Endothelial cell of umbilical vein (primary cell): ENCODE measurements at regions not wholly inside any gene's neighbourhood (a gene's known extent, or its start where the extent isn't known, plus 50 kb on each side); places are given as distances from the start of the nearest gene placed in this dataset.
"Not testable (repeated sequence)": the region's sequence is repeated elsewhere in the genome, so short reads cannot be mapped to it uniquely, and the experiment has no call there.

Experiments used
- BruUV-seq: library from RNA; stranded (reverse); fragments of 400-500 nt; replicated peaks from 2 replicates; lab custom pipeline; 2021; lab: Mats Ljungman, UMichigan
- CTCF ChIA-PET: fragments of 300-600, 350-600 bp; sonication (Branson Sonifier 250); formaldehyde crosslinking; loops from one replicate; lab custom pipeline; 2021; ENCODE audit warnings: antibody characterized with exemption, inconsistent platforms; lab: Charles Lee
- POLR2A ChIA-PET: fragments of 300-600, 350-600 bp; sonication (Branson Sonifier 250); formaldehyde crosslinking; loops from one replicate; lab custom pipeline; 2021; ENCODE audit warnings: antibody characterized with exemption, inconsistent platforms; lab: Charles Lee
- DNase-seq: peaks from one replicate; pipeline ENCODE4 v3.0.0-alpha.2; 2011; ENCODE audit warnings: low read depth, low spot score
- FAIRE-seq: peaks from 2 replicates; lab custom pipeline; 2011; peaks lifted over from hg19 to GRCh38; lab: Jason Lieb, UNC
- H2AFZ ChIP-seq: 2 replicates; pipeline ENCODE4 v1.6.0; 2012; ENCODE audit warnings: low read depth, low read length, control low read depth, inconsistent platforms
- H3K27ac ChIP-seq: 2 replicates; pipeline ENCODE4 v1.5.1; 2011; ENCODE audit warnings: low read depth, mild to moderate bottlenecking, control low read depth, low read length, moderate library complexity; ENCODE audit not compliant: insufficient read depth
- H3K27me3 ChIP-seq, 2 experiments: 2 replicates each; pipeline versions ENCODE4 v1.6.0 to v1.6.1; 2011; ENCODE audit warnings: low read length in 2 of 2, mixed read lengths in 1 of 2; ENCODE audit not compliant: control insufficient read depth in 2 of 2, insufficient read depth in 2 of 2
- H3K36me3 ChIP-seq, 2 experiments: 2 replicates in 1 of 2; 3 replicates in 1 of 2; pipeline ENCODE4 v1.5.1; 2011; ENCODE audit warnings: low read length in 2 of 2, mild to moderate bottlenecking in 1 of 2, moderate library complexity in 1 of 2; ENCODE audit not compliant: control insufficient read depth in 2 of 2, insufficient read depth in 2 of 2; ENCODE audit errors: extremely low read depth in 1 of 2
- H3K4me1 ChIP-seq: 3 replicates; pipeline ENCODE4 v1.5.1; 2011; ENCODE audit warnings: mild to moderate bottlenecking, low read length; ENCODE audit not compliant: control insufficient read depth, insufficient read depth; ENCODE audit errors: extremely low read depth
- H3K4me2 ChIP-seq: 2 replicates; pipeline ENCODE4 v1.6.1; 2011; ENCODE audit warnings: low read length, control low read depth, mixed read lengths; ENCODE audit not compliant: insufficient read depth
- H3K4me3 ChIP-seq, 3 experiments: fragments of 200-600 bp in 1 of 3; sonication (generic), shearing (Covaris generic) in 1 of 3; replicated peaks in 1 of 3; 2 replicates each; pipeline ENCODE4 v1.5.1; 2011 to 2016; ENCODE audit warnings: control low read depth in 3 of 3, low read length in 3 of 3, mild to moderate bottlenecking in 2 of 3, inconsistent platforms in 1 of 3, low read depth in 1 of 3, moderate library complexity in 1 of 3; ENCODE audit not compliant: insufficient read depth in 1 of 3
- H3K79me2 ChIP-seq: 2 replicates; pipeline ENCODE4 v1.6.0; 2012; ENCODE audit warnings: low read length, inconsistent platforms; ENCODE audit not compliant: control insufficient read depth, insufficient read depth
- H3K9ac ChIP-seq: replicated peaks from 2 replicates; pipeline ENCODE3; 2011; ENCODE audit warnings: low read length, control low read depth; ENCODE audit not compliant: insufficient read depth; ENCODE audit errors: extremely low read depth
- H3K9me1 ChIP-seq: replicated peaks from 3 replicates; pipeline ENCODE4 v1.6.0; 2011; ENCODE audit warnings: mild to moderate bottlenecking, low read length; ENCODE audit not compliant: control insufficient read depth, insufficient read depth; ENCODE audit errors: extremely low read depth
- H3K9me3 ChIP-seq: replicated peaks from 2 replicates; pipeline ENCODE4 v1.5.1; 2012; ENCODE audit warnings: low read length, inconsistent platforms; ENCODE audit not compliant: control insufficient read depth, insufficient read depth
- H4K20me1 ChIP-seq: replicated peaks from 2 replicates; pipeline ENCODE3; 2011; ENCODE audit warnings: mild to moderate bottlenecking, low read length; ENCODE audit not compliant: control insufficient read depth, insufficient read depth; ENCODE audit errors: extremely low read depth
- FOS ChIP-seq: IDR thresholded peaks from 2 replicates; pipeline ENCODE4 v1.6.1; 2011; ENCODE audit warnings: mild to moderate bottlenecking, low read length, moderate library complexity, borderline replicate concordance; ENCODE audit not compliant: insufficient read depth
- GATA2 ChIP-seq: IDR thresholded peaks from 2 replicates; pipeline ENCODE4 v1.7.0; 2011; ENCODE audit warnings: low read depth, mild to moderate bottlenecking, moderate library complexity, mixed read lengths, low read length; ENCODE audit not compliant: insufficient read length, insufficient read depth
- JUN ChIP-seq: IDR thresholded peaks from 2 replicates; pipeline ENCODE4 v1.6.1; 2011; ENCODE audit warnings: borderline replicate concordance, low read depth; ENCODE audit not compliant: insufficient read length, insufficient read depth
- POLR2A ChIP-seq: IDR thresholded peaks from 2 replicates; pipeline ENCODE4 v1.6.1; 2012; ENCODE audit warnings: low read depth, mild to moderate bottlenecking, control low read depth, low read length
- dilution Hi-C: fragments of 300-500 bp; cut with MboI; formaldehyde crosslinking; loops from one replicate; pipeline ENCODE4 v1.15.0; 2019; ENCODE audit warnings: low sequenced_read_pairs; ENCODE audit not compliant: extremely low pct_ligation_motif_present
- intact Hi-C: fragments of 100-400 bp; cut with micrococcal nuclease; formaldehyde crosslinking; loops from one replicate; pipeline ENCODE4 v1.10.0; 2022

DNA sequence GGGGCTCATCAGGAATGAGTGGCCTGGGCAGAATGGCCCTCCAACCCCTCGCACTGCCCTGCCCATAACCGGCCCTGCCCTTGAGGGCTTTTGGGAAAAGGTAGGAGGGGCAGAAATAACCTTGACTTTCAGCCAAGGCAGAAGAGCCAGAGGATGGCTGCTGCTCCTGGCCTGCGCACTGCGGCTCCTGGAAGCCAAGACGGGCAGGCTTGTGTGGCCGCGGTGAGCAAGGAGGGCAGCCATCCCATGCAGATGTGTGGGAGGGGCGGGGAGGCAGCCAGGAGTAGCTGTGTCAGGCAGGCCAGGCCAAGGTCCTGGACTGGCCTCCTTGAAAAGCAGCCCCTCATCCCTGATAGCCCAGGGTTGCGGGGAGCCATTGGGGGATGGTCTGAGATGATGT is 57.6 kb upstream of the URI1 start:
- H3K4me3 ChIP-seq: no peak overlapping the region
- H4K20me1 ChIP-seq: no peaks in the 10 kb centered on the region
- H3K9me3 ChIP-seq: no peaks in the 10 kb centered on the region
- H3K4me2 ChIP-seq: no peak overlapping the region
- H3K36me3 ChIP-seq: no peaks in the 10 kb centered on the region
- intact Hi-C loops (no loop called here), dilution Hi-C loops (no loop called here)
- no peak for FAIRE-seq
- no peak overlapping the region for H3K27ac ChIP-seq
- ChIA-PET POLR2A (no interaction called here), CTCF (no interaction called here)
- no peaks in the 10 kb centered on the region for H3K9me1 ChIP-seq
- H3K4me1 ChIP-seq: peaks cover 4% of the 10 kb centered on the region
- no peak overlapping the region for H2AFZ ChIP-seq
- no peak for DNase-seq
- H3K27me3 ChIP-seq: no peaks in the 10 kb centered on the region
- TF ChIP-seq POLR2A: no peak
- no peak for TF ChIP-seq FOS
- TF ChIP-seq JUN: no peak
- TF ChIP-seq GATA2: no peak
- no TSS peak for BruUV-seq
- no peak overlapping the region for H3K9ac ChIP-seq
- H3K79me2 ChIP-seq: no peaks in the 10 kb centered on the region

DNA sequence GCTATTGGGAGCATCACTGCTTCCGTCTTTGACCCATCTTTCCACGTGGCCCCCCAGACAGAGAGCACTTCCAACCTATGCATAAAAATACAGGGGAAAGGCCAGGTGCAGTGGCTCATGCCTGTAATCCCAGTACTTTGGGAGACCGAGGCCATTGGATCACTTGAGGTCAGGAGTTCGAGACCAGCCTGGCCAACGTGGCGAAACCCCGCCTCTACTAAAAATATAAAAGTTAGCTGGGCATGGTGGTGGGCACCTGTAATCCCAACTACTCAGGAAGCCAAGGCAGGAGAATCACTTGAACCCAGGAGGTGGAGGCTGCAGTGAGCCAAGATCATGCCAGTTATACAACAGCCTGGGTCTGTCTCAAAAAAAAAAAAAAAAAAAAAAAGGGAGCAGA is 55.9 kb upstream of the URI1 start:
- H3K27ac ChIP-seq, H3K9ac ChIP-seq, H3K4me1 ChIP-seq, dilution Hi-C loops, H3K4me2 ChIP-seq, H4K20me1 ChIP-seq, H3K79me2 ChIP-seq, H3K9me3 ChIP-seq, H3K36me3 ChIP-seq, DNase-seq, H2AFZ ChIP-seq, POLR2A ChIA-PET, intact Hi-C loops, H3K4me3 ChIP-seq, BruUV-seq, H3K9me1 ChIP-seq, H3K27me3 ChIP-seq, FAIRE-seq: not testable (repeated sequence)
- CTCF ChIA-PET: interaction anchor here (2.4 kb wide), 1 partner anchor 126 kb away, joined by 13 read pairs; no protein-coding TSS in a partner anchor
